ENCODE measurements at regions not wholly inside any gene's neighbourhood (a gene's known extent, or its start where the extent isn't known, plus 50 kb on each side); places are given as distances from the start of the nearest gene placed in this dataset.

GRCh38 chr5:147075187-147075586, 159.6 kb upstream of the STK32A start:
- TF ChIP-seq EP300 (IDR thresholded peaks at IDR 0.05; ENCODE audit: low read depth) (no peak), CTCF (IDR thresholded peaks at IDR 0.05) (no peak), POLR2AphosphoS5 (IDR thresholded peaks at IDR 0.05) (no peak), POLR2A (IDR thresholded peaks at IDR 0.05) (no peak)
